OCI-LY1 (cell line): ENCODE measurements at regions not wholly inside any gene's neighbourhood (a gene's known extent, or its start where the extent isn't known, plus 50 kb on each side); places are given as distances from the start of the nearest gene placed in this dataset.

Experiments used
- CTCF ChIP-seq: fragments of 200-600 bp; sonication (generic), shearing (Covaris generic); IDR thresholded peaks from 2 replicates; pipeline ENCODE4 v1.5.1; 2017; ENCODE audit warnings: mild to moderate bottlenecking, antibody characterized with exemption, low read length, moderate library complexity, mixed read lengths
- EZH2 ChIP-seq: fragments of 200-600 bp; sonication (generic), shearing (Covaris generic); IDR thresholded peaks from 2 replicates; pipeline ENCODE4 v1.8.0; 2017; ENCODE audit warnings: borderline replicate concordance, mixed run types, mild to moderate bottlenecking, antibody characterized with exemption, low read length, moderate library complexity, mixed read lengths

- TF ChIP-seq CTCF, result no peak
- no peak for TF ChIP-seq EZH2
Measured at GRCh38 chr5:26674846-26675245, 363.5 kb downstream of the CDH9 start.
